ENCODE measurements at regions not wholly inside any gene's neighbourhood (a gene's known extent, or its start where the extent isn't known, plus 50 kb on each side); places are given as distances from the start of the nearest gene placed in this dataset.
A peak's percentile ranks its signal among the peaks of the same experiment; 100 is the strongest.

DNA sequence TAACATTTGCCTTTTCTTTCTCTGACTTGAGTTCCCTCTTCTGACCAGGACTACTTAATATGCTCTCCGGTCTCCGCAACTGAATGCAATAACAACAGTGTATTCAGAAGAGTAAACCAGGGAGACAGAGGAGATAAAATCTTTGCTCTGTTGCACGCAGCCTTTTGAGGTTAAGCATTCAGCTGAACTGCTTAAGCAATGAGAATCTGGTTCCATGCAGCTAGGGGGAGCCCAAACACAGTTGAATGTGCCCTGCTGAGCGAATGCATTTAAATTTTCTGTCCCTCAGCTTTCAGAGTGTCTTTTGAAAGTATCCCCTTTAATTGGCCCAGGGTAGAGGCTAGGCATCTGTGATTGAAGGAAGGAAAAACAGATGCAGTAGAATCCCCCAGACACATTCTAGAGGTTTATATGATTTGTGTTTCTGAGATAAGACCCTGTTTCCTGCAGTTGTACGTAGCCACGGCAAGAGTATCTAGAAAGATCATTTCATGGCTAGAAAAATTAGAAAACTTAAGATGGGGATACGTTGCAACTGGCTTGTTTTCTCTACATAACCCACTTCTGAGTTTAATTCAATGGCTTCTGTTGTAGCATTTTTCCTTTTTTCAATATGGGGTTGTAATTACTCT is 309.6 kb downstream of the TUSC7 start:
- Histone ChIP-seq H3K36me3 (no peaks in the 10 kb centered on the region), H3K27me3 (no peaks in the 10 kb centered on the region), H3K9me3 (no peaks in the 10 kb centered on the region), H3K4me1 (no peaks in the 10 kb centered on the region), H3K4me3 (no peak overlapping the region), H3K27ac (no peak overlapping the region)
- intact Hi-C loops (cut with DNase I; ENCODE audit: low total_unique reads) = no loop called here
- TF ChIP-seq, protein P1, sequence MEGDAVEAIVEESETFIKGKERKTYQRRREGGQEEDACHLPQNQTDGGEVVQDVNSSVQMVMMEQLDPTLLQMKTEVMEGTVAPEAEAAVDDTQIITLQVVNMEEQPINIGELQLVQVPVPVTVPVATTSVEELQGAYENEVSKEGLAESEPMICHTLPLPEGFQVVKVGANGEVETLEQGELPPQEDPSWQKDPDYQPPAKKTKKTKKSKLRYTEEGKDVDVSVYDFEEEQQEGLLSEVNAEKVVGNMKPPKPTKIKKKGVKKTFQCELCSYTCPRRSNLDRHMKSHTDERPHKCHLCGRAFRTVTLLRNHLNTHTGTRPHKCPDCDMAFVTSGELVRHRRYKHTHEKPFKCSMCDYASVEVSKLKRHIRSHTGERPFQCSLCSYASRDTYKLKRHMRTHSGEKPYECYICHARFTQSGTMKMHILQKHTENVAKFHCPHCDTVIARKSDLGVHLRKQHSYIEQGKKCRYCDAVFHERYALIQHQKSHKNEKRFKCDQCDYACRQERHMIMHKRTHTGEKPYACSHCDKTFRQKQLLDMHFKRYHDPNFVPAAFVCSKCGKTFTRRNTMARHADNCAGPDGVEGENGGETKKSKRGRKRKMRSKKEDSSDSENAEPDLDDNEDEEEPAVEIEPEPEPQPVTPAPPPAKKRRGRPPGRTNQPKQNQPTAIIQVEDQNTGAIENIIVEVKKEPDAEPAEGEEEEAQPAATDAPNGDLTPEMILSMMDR (IDR thresholded peaks at IDR 0.05 in 4 of 5, conservative IDR thresholded peaks at IDR 0.05 in 1 of 5) = peak in 3 of 5 experiments; percentile 25 to 62 (median 47)
- TF ChIP-seq POLR2A (IDR thresholded peaks at IDR 0.05) = no peak
- in situ Hi-C loops (cut with MboI; ENCODE audit: low sequenced_read_pairs in 4 of 4) = no loop called here
- DNase-seq = peak; percentile 7 to 14
- ATAC-seq = peak in 1 of 2 donors; percentile 79

DNA sequence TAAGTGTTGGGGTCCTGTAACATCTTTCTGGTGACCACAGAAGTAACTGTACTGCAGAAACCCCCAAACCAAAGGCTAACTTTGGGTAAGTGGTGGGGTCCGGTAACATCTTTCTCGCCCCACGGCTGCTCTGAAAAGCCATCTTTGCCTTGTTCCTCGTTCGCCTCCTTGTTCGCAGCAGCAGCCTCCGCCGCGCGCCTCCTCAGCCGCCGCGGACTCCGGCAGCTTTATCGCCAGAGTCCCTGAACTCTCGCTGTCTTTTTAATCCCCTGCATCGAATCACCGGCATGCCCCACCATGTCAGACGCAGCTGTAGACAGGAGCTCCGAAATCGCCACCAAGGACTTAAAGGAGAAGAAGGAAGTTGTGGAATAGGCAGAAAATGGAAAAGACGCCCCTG is 316.8 kb downstream of the TUSC7 start:
- Histone ChIP-seq H3K36me3 (no peaks in the 10 kb centered on the region), H3K9me3 (no peaks in the 10 kb centered on the region), H3K27ac (no peak overlapping the region), H3K27me3 (no peaks in the 10 kb centered on the region), H3K4me1 (no peaks in the 10 kb centered on the region), H3K4me3 (no peak overlapping the region)
- intact Hi-C loops (cut with DNase I; ENCODE audit: low total_unique reads) (no loop called here), in situ Hi-C loops (cut with MboI; ENCODE audit: low sequenced_read_pairs in 4 of 4) (loop anchor here in 1 of 4 donors (25.0 kb wide), 1 partner anchor 686 kb away; no protein-coding TSS in a partner anchor)
- TF ChIP-seq, protein P1 (IDR thresholded peaks at IDR 0.05 in 4 of 5, conservative IDR thresholded peaks at IDR 0.05 in 1 of 5) = no peak
- no peak for TF ChIP-seq POLR2A (IDR thresholded peaks at IDR 0.05)
- no peak for ATAC-seq
- DNase-seq = no peak

DNA sequence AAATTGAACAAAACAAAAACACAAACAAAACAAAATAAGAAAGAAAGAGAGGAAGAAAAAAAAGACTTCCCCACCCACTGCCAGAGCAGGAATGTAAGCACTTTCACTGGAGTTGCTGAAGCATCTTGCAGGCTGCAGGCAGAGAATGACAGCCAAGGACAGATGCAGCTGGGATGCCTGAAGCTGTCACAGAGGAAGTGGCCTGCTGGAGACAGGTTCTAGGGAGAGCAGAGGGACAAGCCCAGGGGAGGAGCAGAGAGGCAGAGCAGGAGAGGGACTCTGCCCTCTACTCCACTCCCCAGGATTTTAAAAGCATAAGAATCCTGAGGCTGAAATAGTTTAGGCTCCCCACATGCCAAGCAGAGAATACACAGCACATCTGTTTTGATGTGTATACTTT is 326.2 kb downstream of the TUSC7 start:
- ATAC-seq = no peak
- no peaks in the 10 kb centered on the region for H3K9me3 ChIP-seq
- no peak overlapping the region for H3K4me3 ChIP-seq
- no peak for DNase-seq
- H3K27me3 ChIP-seq = no peaks in the 10 kb centered on the region
- intact Hi-C loops (cut with DNase I; ENCODE audit: low total_unique reads) (no loop called here), in situ Hi-C loops (cut with MboI; ENCODE audit: low sequenced_read_pairs in 4 of 4) (loop anchor here in 1 of 4 donors (25.0 kb wide), 1 partner anchor 677 kb away; no protein-coding TSS in a partner anchor)
- H3K36me3 ChIP-seq = no peaks in the 10 kb centered on the region
- TF ChIP-seq, protein P1 (IDR thresholded peaks at IDR 0.05 in 4 of 5, conservative IDR thresholded peaks at IDR 0.05 in 1 of 5) = no peak
- no peak for TF ChIP-seq POLR2A (IDR thresholded peaks at IDR 0.05)
- no peak overlapping the region for H3K27ac ChIP-seq
- H3K4me1 ChIP-seq = peaks cover 0 to 4% of the 10 kb centered on the region in 2 donors

DNA sequence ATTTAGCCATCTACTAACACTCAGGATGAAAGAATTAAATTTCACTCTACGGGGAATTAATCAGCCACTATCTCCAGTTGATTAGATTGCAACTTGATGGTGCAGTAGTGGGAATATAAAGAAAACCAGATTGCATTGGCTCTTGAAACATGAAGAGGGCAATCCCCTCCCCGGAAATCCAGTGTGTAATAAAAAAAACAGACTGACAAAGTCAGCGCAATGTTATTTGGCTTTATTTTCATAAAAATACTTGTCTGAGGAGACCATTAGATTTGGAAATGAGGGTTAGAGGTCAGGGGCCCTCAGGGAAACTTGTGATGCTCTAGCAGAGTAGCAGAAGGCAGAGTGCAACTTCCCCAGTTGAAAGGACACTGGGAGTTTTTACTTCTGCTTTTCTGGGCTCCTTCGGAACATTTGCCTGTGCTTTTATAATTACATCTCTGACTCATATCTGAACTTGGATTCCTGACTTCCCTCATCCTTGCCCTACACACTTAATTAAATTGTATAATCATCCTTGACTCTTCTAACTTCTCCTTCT is 326.8 kb downstream of the TUSC7 start:
- ATAC-seq (peak; percentile 46 to 83), DNase-seq (peak; percentile 36 to 37)
- Histone ChIP-seq H3K27ac (peak overlapping the region in 1 of 4 donors; percentile 14), H3K4me3 (no peak overlapping the region), H3K36me3 (no peaks in the 10 kb centered on the region), H3K4me1 (peaks cover 0 to 4% of the 10 kb centered on the region in 2 donors), H3K9me3 (no peaks in the 10 kb centered on the region), H3K27me3 (no peaks in the 10 kb centered on the region)
- in situ Hi-C loops (cut with MboI; ENCODE audit: low sequenced_read_pairs in 4 of 4) = loop anchor here in 1 of 4 donors (25.0 kb wide), 1 partner anchor 676 kb away; no protein-coding TSS in a partner anchor
- intact Hi-C loops (cut with DNase I; ENCODE audit: low total_unique reads) = no loop called here
- TF ChIP-seq, protein P1 (IDR thresholded peaks at IDR 0.05 in 4 of 5, conservative IDR thresholded peaks at IDR 0.05 in 1 of 5) = no peak
- TF ChIP-seq POLR2A (IDR thresholded peaks at IDR 0.05) = no peak

Data from gastrocnemius medialis (tissue), 4 donors.